Thyroid gland (tissue), 4 donors: ENCODE measurements at regions not wholly inside any gene's neighbourhood (a gene's known extent, or its start where the extent isn't known, plus 50 kb on each side); places are given as distances from the start of the nearest gene placed in this dataset.

ENCODE experiments used
- POLR2A ChIP-seq, 2 donors: fragments of 450-650 bp; IDR thresholded peaks; one replicate each; pipeline ENCODE4 v1.6.1; 2017; ENCODE audit warnings: antibody characterized with exemption in 2 of 2, mild to moderate bottlenecking in 2 of 2, moderate library complexity in 1 of 2
- TF ChIP-seq, protein P1 (sequence below), 6 experiments: fragments of 200-600 bp in 3 of 6; fragments of 450-650 bp in 3 of 6; sonication (generic) in 3 of 6; IDR thresholded peaks; one replicate each; pipeline ENCODE4 v1.5.1; 2016 to 2019; ENCODE audit warnings: antibody characterized with exemption in 6 of 6, mild to moderate bottlenecking in 2 of 6, inconsistent platforms in 1 of 6, moderate library complexity in 1 of 6

DNA sequence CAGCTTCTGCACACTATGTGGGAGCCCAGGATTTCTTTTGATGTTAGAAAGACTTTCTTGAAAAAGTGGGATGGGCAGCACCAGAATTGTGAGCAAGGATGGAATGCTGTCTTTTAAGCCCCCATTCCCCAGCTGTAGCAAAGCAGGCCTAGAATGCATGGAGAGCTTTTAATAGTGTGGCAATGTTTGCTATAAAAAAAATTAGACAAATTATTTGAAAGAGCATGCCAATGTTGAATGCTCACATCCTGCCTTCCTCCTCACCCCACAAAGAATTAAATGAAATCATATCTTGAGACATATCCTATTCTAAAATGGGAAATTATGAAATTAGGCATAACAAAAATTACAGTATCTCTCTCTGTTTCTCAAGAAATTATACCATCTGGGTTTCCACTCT is 154.7 kb downstream of the C11orf91 start:
- TF ChIP-seq, protein P1, sequence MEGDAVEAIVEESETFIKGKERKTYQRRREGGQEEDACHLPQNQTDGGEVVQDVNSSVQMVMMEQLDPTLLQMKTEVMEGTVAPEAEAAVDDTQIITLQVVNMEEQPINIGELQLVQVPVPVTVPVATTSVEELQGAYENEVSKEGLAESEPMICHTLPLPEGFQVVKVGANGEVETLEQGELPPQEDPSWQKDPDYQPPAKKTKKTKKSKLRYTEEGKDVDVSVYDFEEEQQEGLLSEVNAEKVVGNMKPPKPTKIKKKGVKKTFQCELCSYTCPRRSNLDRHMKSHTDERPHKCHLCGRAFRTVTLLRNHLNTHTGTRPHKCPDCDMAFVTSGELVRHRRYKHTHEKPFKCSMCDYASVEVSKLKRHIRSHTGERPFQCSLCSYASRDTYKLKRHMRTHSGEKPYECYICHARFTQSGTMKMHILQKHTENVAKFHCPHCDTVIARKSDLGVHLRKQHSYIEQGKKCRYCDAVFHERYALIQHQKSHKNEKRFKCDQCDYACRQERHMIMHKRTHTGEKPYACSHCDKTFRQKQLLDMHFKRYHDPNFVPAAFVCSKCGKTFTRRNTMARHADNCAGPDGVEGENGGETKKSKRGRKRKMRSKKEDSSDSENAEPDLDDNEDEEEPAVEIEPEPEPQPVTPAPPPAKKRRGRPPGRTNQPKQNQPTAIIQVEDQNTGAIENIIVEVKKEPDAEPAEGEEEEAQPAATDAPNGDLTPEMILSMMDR (IDR thresholded peaks at IDR 0.05) = no peak
- no peak for TF ChIP-seq POLR2A (IDR thresholded peaks at IDR 0.05)
